22Rv1 (cell line): ENCODE measurements at regions not wholly inside any gene's neighbourhood (a gene's known extent, or its start where the extent isn't known, plus 50 kb on each side); places are given as distances from the start of the nearest gene placed in this dataset.
"Not testable (repeated sequence)": the region's sequence is repeated elsewhere in the genome, so short reads cannot be mapped to it uniquely, and the experiment has no call there.

Source experiments
- H3K27ac ChIP-seq: fragments of 450-650 bp; 2 replicates; pipeline ENCODE4 v1.5.1; 2017
- ZFX ChIP-seq: fragments of 450-650 bp; IDR thresholded peaks from 2 replicates; pipeline ENCODE4 v1.6.1; 2017; ENCODE audit warnings: antibody characterized with exemption, borderline replicate concordance
- TF ChIP-seq, protein P1 (sequence below): fragments of 450-650 bp; IDR thresholded peaks from 2 replicates; pipeline ENCODE4 v1.5.1; 2017; ENCODE audit warnings: mild to moderate bottlenecking

DNA sequence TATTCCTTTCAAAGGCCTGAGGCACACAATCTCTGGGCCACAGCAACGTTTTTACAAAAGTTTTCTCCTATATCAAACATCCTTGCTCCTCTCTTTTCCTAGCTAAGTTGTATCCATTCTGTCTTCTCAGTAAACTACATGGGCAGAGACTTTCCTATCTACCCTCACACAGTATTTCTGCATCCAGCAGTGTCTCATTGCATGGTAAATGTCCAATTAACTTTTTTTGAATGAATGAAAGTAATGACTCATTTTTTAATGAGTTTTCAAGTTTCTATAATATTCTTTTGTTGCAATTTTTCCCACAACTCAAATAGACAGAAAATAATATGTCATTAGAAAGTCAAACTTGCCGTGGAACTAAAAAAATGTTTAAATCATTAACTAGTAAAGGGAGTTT is 688.6 kb downstream of the JRKL start:
- no peak for TF ChIP-seq ZFX
- TF ChIP-seq, protein P1, sequence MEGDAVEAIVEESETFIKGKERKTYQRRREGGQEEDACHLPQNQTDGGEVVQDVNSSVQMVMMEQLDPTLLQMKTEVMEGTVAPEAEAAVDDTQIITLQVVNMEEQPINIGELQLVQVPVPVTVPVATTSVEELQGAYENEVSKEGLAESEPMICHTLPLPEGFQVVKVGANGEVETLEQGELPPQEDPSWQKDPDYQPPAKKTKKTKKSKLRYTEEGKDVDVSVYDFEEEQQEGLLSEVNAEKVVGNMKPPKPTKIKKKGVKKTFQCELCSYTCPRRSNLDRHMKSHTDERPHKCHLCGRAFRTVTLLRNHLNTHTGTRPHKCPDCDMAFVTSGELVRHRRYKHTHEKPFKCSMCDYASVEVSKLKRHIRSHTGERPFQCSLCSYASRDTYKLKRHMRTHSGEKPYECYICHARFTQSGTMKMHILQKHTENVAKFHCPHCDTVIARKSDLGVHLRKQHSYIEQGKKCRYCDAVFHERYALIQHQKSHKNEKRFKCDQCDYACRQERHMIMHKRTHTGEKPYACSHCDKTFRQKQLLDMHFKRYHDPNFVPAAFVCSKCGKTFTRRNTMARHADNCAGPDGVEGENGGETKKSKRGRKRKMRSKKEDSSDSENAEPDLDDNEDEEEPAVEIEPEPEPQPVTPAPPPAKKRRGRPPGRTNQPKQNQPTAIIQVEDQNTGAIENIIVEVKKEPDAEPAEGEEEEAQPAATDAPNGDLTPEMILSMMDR = no peak
- H3K27ac ChIP-seq = no peak overlapping the region

DNA sequence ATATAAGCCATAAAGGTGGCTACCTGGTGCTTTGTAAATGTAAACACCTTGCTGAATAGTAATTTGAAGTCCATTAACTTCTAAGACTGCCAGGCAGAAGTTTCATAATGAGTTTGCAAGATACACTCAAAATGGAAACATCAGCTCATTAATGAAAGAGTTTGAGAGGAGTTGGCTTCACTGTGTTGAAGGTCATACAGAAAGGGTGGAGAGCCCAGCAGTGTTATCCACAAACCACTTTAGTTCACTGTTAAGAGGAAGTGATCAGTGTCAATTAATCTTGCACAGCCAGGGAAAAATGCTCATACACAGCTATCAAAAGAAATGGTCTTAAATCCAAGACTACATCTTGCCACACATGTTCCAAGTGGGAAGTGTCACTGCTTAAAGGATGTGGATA is 689.4 kb downstream of the JRKL start:
- TF ChIP-seq, protein P1 = no peak
- no peak overlapping the region for H3K27ac ChIP-seq

DNA sequence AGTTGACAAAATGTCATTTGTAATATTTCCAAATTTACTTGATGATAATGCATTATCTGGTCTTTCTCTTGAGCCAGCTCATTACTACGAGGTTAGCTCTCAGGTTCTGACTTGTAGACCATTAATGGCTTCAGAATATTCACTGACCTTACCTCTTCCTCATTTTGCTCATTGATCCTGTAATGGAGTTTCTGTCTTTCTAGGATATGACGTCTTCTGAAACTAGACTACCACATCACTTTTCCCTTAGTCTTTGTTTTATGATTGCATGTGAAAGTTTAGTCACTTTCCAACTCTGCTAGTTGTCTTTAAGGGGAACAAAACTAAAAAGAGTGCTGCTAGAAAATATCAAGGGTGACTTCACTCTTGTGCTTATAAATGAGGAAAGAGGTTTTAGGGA is 697.6 kb downstream of the JRKL start:
- no peak overlapping the region for H3K27ac ChIP-seq
- TF ChIP-seq, protein P1 = no peak
- TF ChIP-seq ZFX = no peak

DNA sequence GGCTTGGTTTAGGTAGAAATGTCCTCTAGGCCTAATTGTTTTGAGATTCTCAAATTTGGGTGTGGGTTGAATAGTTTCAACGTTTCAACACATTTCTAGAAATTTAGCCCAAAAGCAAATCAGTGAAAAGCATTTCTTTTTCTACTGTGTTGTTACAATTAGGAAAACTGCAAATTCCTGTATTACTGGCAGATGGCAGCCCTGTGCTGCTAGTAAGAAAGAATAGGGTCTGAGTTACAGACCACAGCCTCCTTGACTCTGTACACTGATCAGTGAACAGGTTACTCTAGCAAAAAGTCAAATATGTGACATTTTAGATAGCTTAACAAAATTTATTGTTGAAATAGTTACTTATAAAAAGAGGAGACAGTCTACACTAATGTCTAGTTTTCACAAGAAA is 703.0 kb downstream of the JRKL start:
- no peak for TF ChIP-seq ZFX
- TF ChIP-seq, protein P1 = no peak

DNA sequence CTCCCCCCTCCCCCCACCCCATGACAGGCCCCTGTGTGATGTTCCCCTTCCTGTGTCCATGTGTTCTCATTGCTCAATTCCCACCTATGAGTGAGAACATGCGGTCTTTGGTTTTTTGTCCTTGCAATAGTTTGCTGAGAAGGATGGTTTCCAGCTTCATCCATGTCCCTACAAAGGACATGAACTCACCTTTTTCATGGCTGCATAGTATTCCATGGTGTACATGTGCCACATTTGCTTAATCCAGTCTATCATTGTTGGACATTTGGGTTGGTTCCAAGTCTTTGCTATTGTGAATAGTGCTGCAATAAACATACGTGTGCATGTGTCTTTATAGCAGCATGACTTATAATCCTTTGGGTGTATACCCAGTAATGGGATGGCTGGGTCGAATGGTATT is 712.4 kb downstream of the JRKL start:
- H3K27ac ChIP-seq = not testable (repeated sequence)

More for the DNA sequence above, 703.0 kb downstream of the JRKL start:
- no peak overlapping the region for H3K27ac ChIP-seq

DNA sequence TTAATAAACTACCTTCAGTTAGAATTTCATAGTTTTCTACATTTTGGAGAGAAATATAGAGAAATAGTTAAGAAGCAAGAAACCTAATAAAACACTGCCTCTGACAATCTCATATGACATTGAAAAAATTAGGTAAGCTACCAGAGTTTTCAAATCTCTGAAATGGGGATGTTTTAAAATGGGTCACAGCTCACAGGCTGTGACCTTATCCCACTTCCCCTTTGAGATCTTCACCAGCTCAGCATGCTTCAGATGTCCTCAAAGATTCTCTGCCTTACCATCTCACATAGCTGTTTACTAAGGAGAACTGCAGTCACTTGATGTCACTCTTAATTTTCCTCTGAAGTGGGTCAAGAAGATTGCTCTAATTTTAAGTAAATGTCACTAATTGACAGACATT is 717.8 kb downstream of the JRKL start:
- H3K27ac ChIP-seq = no peak overlapping the region
- no peak for TF ChIP-seq ZFX
- TF ChIP-seq, protein P1 = no peak

DNA sequence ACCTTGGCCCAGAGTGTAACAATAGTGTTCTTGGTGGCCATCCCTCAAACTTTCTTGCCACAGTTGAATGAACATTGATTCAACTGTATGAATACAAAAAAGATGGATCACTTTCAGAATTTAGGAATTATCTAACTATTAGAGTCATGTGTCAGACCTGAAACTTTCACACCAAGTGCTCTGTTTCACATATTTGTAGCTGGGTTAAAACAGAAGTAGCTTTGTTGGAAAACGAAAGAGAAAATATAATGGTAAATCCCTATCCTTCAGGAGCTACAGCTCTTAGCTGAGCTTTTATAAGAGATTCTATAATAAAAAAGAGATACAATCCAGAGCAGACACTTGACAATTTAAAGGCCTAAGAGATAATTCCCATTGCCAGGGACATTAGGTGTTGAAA is 719.3 kb downstream of the JRKL start:
- H3K27ac ChIP-seq = no peak overlapping the region
- TF ChIP-seq, protein P1 = no peak
- TF ChIP-seq ZFX = no peak

DNA sequence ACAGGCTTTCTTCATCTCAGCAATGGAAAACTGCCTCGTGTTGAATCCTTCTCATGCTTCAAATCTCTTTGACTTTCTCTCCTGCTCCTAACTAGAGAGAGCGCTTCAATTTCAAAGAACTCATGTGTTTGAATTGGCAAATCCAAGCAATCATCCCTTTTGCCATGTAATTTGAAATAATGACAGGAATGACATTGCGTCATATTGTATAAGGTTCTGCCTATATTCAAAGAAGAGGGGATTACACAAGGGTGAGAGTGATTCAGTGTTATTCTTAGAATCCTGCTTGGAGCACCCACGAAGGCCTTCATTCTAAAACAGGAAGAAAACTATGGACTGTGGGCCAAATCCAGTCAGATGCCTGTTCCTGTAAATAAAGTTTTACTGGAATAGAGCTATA is 720.6 kb downstream of the JRKL start:
- TF ChIP-seq ZFX = no peak
- TF ChIP-seq, protein P1 = no peak
- H3K27ac ChIP-seq = no peak overlapping the region
